Mucosa of gallbladder (tissue), 1 donor: ENCODE measurements at regions not wholly inside any gene's neighbourhood (a gene's known extent, or its start where the extent isn't known, plus 50 kb on each side); places are given as distances from the start of the nearest gene placed in this dataset.
A peak's percentile ranks its signal among the peaks of the same experiment; 100 is the strongest.
"Not testable (repeated sequence)": the region's sequence is repeated elsewhere in the genome, so short reads cannot be mapped to it uniquely, and the experiment has no call there.

ENCODE experiments used
- DNase-seq: peaks from one replicate; pipeline ENCODE4 v3.0.0-alpha.2; 2020; ENCODE audit warnings: low spot score
- donor health status: DM: no; HTN: no; CAD: no.

GRCh38 chr2:175766880-175767279 lies 235.2 kb downstream of the LNPK start:
- no peak for DNase-seq

- no peak for DNase-seq
These were observed 246.2 kb downstream of the LNPK start for GRCh38 chr2:175755656-175756386.

GRCh38 chr2:175755169-175755568 lies 246.9 kb downstream of the LNPK start:
- DNase-seq = no peak

GRCh38 chr2:175750195-175750594 lies 251.9 kb downstream of the LNPK start:
- no peak for DNase-seq

GRCh38 chr2:175745911-175746310 lies 256.2 kb downstream of the LNPK start:
- no peak for DNase-seq

GRCh38 chr2:175744000-175744399 lies 258.1 kb downstream of the LNPK start:
- DNase-seq = no peak

- no peak for DNase-seq
These were observed 259.1 kb downstream of the LNPK start for GRCh38 chr2:175743011-175743410.

GRCh38 chr2:175742367-175742766 lies 259.7 kb downstream of the LNPK start:
- DNase-seq = no peak

GRCh38 chr2:175741164-175741563 lies 260.9 kb downstream of the LNPK start:
- no peak for DNase-seq

GRCh38 chr2:175737722-175738361 lies 264.2 kb downstream of the LNPK start:
- no peak for DNase-seq

GRCh38 chr2:175734686-175735085 lies 267.4 kb downstream of the LNPK start:
- DNase-seq = no peak

GRCh38 chr2:175732531-175732930 lies 269.5 kb downstream of the LNPK start:
- no peak for DNase-seq

- no peak for DNase-seq
These were observed 272.0 kb downstream of the LNPK start for GRCh38 chr2:175730050-175730449.

- no peak for DNase-seq
These were observed 272.9 kb downstream of the LNPK start for GRCh38 chr2:175729049-175729706.

GRCh38 chr2:175728032-175728431 lies 274.0 kb downstream of the LNPK start:
- no peak for DNase-seq

- DNase-seq = no peak
These were observed 275.8 kb downstream of the LNPK start for GRCh38 chr2:175726223-175726622.

GRCh38 chr2:175709248-175709647 lies 292.8 kb downstream of the LNPK start:
- DNase-seq = no peak

GRCh38 chr2:175707322-175707721 lies 294.7 kb downstream of the LNPK start:
- DNase-seq = no peak

- DNase-seq = not testable (repeated sequence)
These were observed 297.5 kb downstream of the LNPK start for GRCh38 chr2:175704568-175704967.

GRCh38 chr2:175698061-175698460 lies 304.0 kb downstream of the LNPK start:
- no peak for DNase-seq

- DNase-seq = peak; percentile 41
These were observed 311.8 kb downstream of the LNPK start for GRCh38 chr2:175690113-175690837.

GRCh38 chr2:175688243-175688642 lies 313.8 kb downstream of the LNPK start:
- DNase-seq = no peak
